IMR-90 (cell line): ENCODE measurements at regions not wholly inside any gene's neighbourhood (a gene's known extent, or its start where the extent isn't known, plus 50 kb on each side); places are given as distances from the start of the nearest gene placed in this dataset.

Experiments
- ATAC-seq: fragments of 200-7000 bp; cut with Tn5 transposase; 2 replicates; pipeline ENCODE4 v1.9.1; 2020; ENCODE audit warnings: low read depth, mild to moderate bottlenecking, moderate library complexity
- BruUV-seq: library from RNA; stranded (reverse); fragments of 400-500 nt; replicated peaks from 2 replicates; lab custom pipeline; 2021; lab: Mats Ljungman, UMichigan
- CTCF ChIA-PET: fragments of 300-600 bp; formaldehyde crosslinking; extraction: SDS; loops from one replicate; lab custom pipeline; 2021; ENCODE audit warnings: antibody characterized with exemption; lab: Yijun Ruan, JAX
- POLR2A ChIA-PET: fragments of 300-600 bp; sonication (Branson Sonifier 250); formaldehyde crosslinking; loops from one replicate; lab custom pipeline; 2022; ENCODE audit warnings: antibody characterized with exemption; ENCODE audit not compliant: unreplicated experiment; lab: Charles Lee
- DNase-seq: peaks from one replicate; pipeline ENCODE4 v3.0.0; 2013
- H2AFZ ChIP-seq: replicated peaks from 2 replicates; pipeline ENCODE3; 2013; ENCODE audit warnings: low read length, mild to moderate bottlenecking; ENCODE audit not compliant: poor library complexity
- H2AK5ac ChIP-seq: 2 replicates; pipeline ENCODE4 v1.6.1; 2013; ENCODE audit warnings: low read depth, low read length, inconsistent platforms
- H2AK9ac ChIP-seq: replicated peaks from 2 replicates; pipeline ENCODE3; 2013; ENCODE audit warnings: mild to moderate bottlenecking, low read depth, low read length, moderate library complexity; ENCODE audit not compliant: poor library complexity
- H2BK120ac ChIP-seq: 2 replicates; pipeline ENCODE4 v1.6.1; 2013; ENCODE audit warnings: low read depth, low read length, inconsistent platforms
- H2BK15ac ChIP-seq: 3 replicates; pipeline ENCODE4 v1.6.1; 2013; ENCODE audit warnings: low read depth, low read length, inconsistent platforms
- H2BK20ac ChIP-seq: 2 replicates; pipeline ENCODE4 v1.6.1; 2013; ENCODE audit warnings: low read depth, mild to moderate bottlenecking, inconsistent platforms, low read length, moderate library complexity
- H2BK5ac ChIP-seq: 2 replicates; pipeline ENCODE4 v1.6.1; 2013; ENCODE audit warnings: mild to moderate bottlenecking, low read depth, low read length, inconsistent platforms; ENCODE audit not compliant: poor library complexity, severe bottlenecking
- H3K14ac ChIP-seq: replicated peaks from 2 replicates; pipeline ENCODE4 v1.6.1; 2013; ENCODE audit warnings: low read depth, low read length, inconsistent platforms
- H3K18ac ChIP-seq: 2 replicates; pipeline ENCODE4 v1.6.1; 2013; ENCODE audit warnings: low read depth, low read length, control low read depth
- H3K23ac ChIP-seq: 2 replicates; pipeline ENCODE4 v1.6.1; 2013; ENCODE audit warnings: low read depth, low read length, inconsistent platforms
- H3K27ac ChIP-seq: 2 replicates; pipeline ENCODE4 v1.5.1; 2013; ENCODE audit warnings: mild to moderate bottlenecking, control low read depth, low read length; ENCODE audit not compliant: insufficient read depth
- H3K27me3 ChIP-seq: 2 replicates; pipeline ENCODE4 v1.6.1; 2013; ENCODE audit warnings: low read length; ENCODE audit not compliant: control insufficient read depth, insufficient read depth
- H3K36me3 ChIP-seq: 2 replicates; pipeline ENCODE4 v1.6.1; 2013; ENCODE audit warnings: low read length, mixed read lengths; ENCODE audit not compliant: control insufficient read depth, insufficient read depth
- H3K4ac ChIP-seq: 2 replicates; pipeline ENCODE4 v1.6.1; 2013; ENCODE audit warnings: low read depth, low read length, inconsistent platforms
- H3K4me1 ChIP-seq: 2 replicates; pipeline ENCODE4 v1.6.1; 2013; ENCODE audit warnings: low read length, mixed read lengths; ENCODE audit not compliant: control insufficient read depth, insufficient read depth
- H3K4me2 ChIP-seq: 2 replicates; pipeline ENCODE4 v1.6.1; 2013; ENCODE audit warnings: low read depth, mild to moderate bottlenecking, control low read depth, low read length, moderate library complexity
- H3K4me3 ChIP-seq: 2 replicates; pipeline ENCODE4 v1.5.1; 2013; ENCODE audit warnings: low read depth, mild to moderate bottlenecking, control low read depth, low read length, moderate library complexity; ENCODE audit not compliant: insufficient read depth
- H3K56ac ChIP-seq: 2 replicates; pipeline ENCODE4 v1.6.1; 2013; ENCODE audit warnings: low read length, inconsistent platforms; ENCODE audit not compliant: insufficient read depth; ENCODE audit errors: extremely low read depth
- H3K79me1 ChIP-seq, 2 experiments: 2 replicates each; pipeline ENCODE4 v1.6.1; 2013; ENCODE audit warnings: low read length in 2 of 2, inconsistent platforms in 1 of 2, low read depth in 1 of 2
- H3K9ac ChIP-seq: 2 replicates; pipeline ENCODE4 v1.6.1; 2013; ENCODE audit warnings: low read depth, low read length, control low read depth
- H3K9me1 ChIP-seq: 2 replicates; pipeline ENCODE4 v1.6.1; 2013; ENCODE audit warnings: low read length, inconsistent platforms; ENCODE audit not compliant: insufficient read depth
- H3K9me3 ChIP-seq: 2 replicates; pipeline ENCODE4 v1.6.1; 2013; ENCODE audit warnings: low read length; ENCODE audit not compliant: control insufficient read depth, insufficient read depth
- H4K20me1 ChIP-seq: 2 replicates; pipeline ENCODE4 v1.6.1; 2013; ENCODE audit warnings: low read length, inconsistent platforms; ENCODE audit not compliant: insufficient read depth
- H4K5ac ChIP-seq: 2 replicates; pipeline ENCODE4 v1.6.1; 2013; ENCODE audit warnings: mild to moderate bottlenecking, low read depth, low read length, control low read depth
- H4K8ac ChIP-seq, 2 experiments: 2 replicates each; pipeline ENCODE4 v1.6.1; 2013; ENCODE audit warnings: low read depth in 2 of 2, low read length in 2 of 2, control low read depth in 1 of 2, inconsistent platforms in 1 of 2
- H4K91ac ChIP-seq: 2 replicates; pipeline ENCODE4 v1.6.1; 2013; ENCODE audit warnings: low read depth, low read length, inconsistent platforms; ENCODE audit not compliant: insufficient read depth
- BHLHE40 ChIP-seq: fragments of 150-350 bp; IDR thresholded peaks from 2 replicates; pipeline ENCODE4 v1.6.1; 2016; ENCODE audit warnings: mild to moderate bottlenecking, low read depth, low read length
- CEBPB ChIP-seq: IDR thresholded peaks from 2 replicates; pipeline ENCODE4 v1.6.1; 2012; ENCODE audit warnings: low read depth, low read length, improper control_type of control experiment
- CHD1 ChIP-seq: IDR thresholded peaks from 2 replicates; pipeline ENCODE4 v1.6.1; 2012; ENCODE audit warnings: low read depth, low read length, improper control_type of control experiment
- FOS ChIP-seq: fragments of 150-350 bp; IDR thresholded peaks from 2 replicates; pipeline ENCODE4 v1.6.1; 2016; ENCODE audit warnings: low read depth, low read length
- MAFK ChIP-seq: IDR thresholded peaks from 2 replicates; pipeline ENCODE4 v1.6.1; 2012; ENCODE audit warnings: low read depth, low read length, improper control_type of control experiment
- MAZ ChIP-seq: IDR thresholded peaks from 2 replicates; pipeline ENCODE4 v1.6.1; 2012; ENCODE audit warnings: low read depth, mild to moderate bottlenecking, low read length, improper control_type of control experiment, moderate library complexity, borderline replicate concordance
- MXI1 ChIP-seq: IDR thresholded peaks from 2 replicates; pipeline ENCODE4 v1.6.1; 2012; ENCODE audit warnings: low read depth, mild to moderate bottlenecking, low read length, moderate library complexity, borderline replicate concordance
- NFE2L2 ChIP-seq: fragments of 150-350 bp; IDR thresholded peaks from 2 replicates; pipeline ENCODE4 v1.6.1; 2016; ENCODE audit warnings: low read depth, mild to moderate bottlenecking, low read length
- POLR2A ChIP-seq: IDR thresholded peaks from 2 replicates; pipeline ENCODE4 v1.6.1; 2012; ENCODE audit warnings: mild to moderate bottlenecking, low read depth, low read length
- RAD21 ChIP-seq: IDR thresholded peaks from 2 replicates; pipeline ENCODE4 v1.6.1; 2012; ENCODE audit warnings: low read length, improper control_type of control experiment
- RCOR1 ChIP-seq: IDR thresholded peaks from 2 replicates; pipeline ENCODE4 v1.6.1; 2012; ENCODE audit warnings: mild to moderate bottlenecking, low read length, improper control_type of control experiment; ENCODE audit not compliant: insufficient replicate concordance
- RFX5 ChIP-seq: IDR thresholded peaks from 2 replicates; pipeline ENCODE4 v1.8.0; 2012; ENCODE audit warnings: low read depth, mild to moderate bottlenecking, low read length, moderate library complexity
- SMC3 ChIP-seq: fragments of 150-350 bp; IDR thresholded peaks from 2 replicates; pipeline ENCODE4 v1.6.1; 2016; ENCODE audit warnings: low read depth, mild to moderate bottlenecking, antibody characterized with exemption, low read length, moderate library complexity
- WGBS, 2 experiments: methylation state at CpG; one replicate each; pipeline versions ENCODE4 v1.1.5 to v1.1.7; 2013; ENCODE audit warnings: missing lambda C conversion rate in 2 of 2; ENCODE audit not compliant: insufficient read length in 1 of 2; ENCODE audit errors: extremely low coverage in 2 of 2; 5-methylcytosine and 5-hydroxymethylcytosine counted together
- dilution Hi-C: fragments of 300-500 bp; cut with HindIII; formaldehyde crosslinking; loops from one replicate; pipeline ENCODE4 v1.14.3; 2018; ENCODE audit warnings: low sequenced_read_pairs; ENCODE audit not compliant: unreplicated experiment
- in situ Hi-C: fragments of 300-500 bp; cut with MboI; formaldehyde crosslinking; loops from 3 replicates; pipeline ENCODE4 v1.14.3; 2019; ENCODE audit warnings: low sequenced_read_pairs, inconsistent platforms, mixed read lengths
- intact Hi-C: fragments of 100-400 bp; cut with micrococcal nuclease; formaldehyde crosslinking; loops from 2 replicates; pipeline ENCODE4 v1.10.0; 2022
- TF ChIP-seq, protein P1 (sequence below): conservative IDR thresholded peaks from 2 replicates; pipeline ENCODE4 v1.5.1; 2012; ENCODE audit warnings: mild to moderate bottlenecking, low read depth, low read length, improper control_type of control experiment
- TF ChIP-seq, protein P2 (sequence below): fragments of 150-350 bp; IDR thresholded peaks from 2 replicates; pipeline ENCODE4 v1.6.1; 2016; ENCODE audit warnings: low read depth, mild to moderate bottlenecking, low read length, moderate library complexity, borderline replicate concordance

DNA sequence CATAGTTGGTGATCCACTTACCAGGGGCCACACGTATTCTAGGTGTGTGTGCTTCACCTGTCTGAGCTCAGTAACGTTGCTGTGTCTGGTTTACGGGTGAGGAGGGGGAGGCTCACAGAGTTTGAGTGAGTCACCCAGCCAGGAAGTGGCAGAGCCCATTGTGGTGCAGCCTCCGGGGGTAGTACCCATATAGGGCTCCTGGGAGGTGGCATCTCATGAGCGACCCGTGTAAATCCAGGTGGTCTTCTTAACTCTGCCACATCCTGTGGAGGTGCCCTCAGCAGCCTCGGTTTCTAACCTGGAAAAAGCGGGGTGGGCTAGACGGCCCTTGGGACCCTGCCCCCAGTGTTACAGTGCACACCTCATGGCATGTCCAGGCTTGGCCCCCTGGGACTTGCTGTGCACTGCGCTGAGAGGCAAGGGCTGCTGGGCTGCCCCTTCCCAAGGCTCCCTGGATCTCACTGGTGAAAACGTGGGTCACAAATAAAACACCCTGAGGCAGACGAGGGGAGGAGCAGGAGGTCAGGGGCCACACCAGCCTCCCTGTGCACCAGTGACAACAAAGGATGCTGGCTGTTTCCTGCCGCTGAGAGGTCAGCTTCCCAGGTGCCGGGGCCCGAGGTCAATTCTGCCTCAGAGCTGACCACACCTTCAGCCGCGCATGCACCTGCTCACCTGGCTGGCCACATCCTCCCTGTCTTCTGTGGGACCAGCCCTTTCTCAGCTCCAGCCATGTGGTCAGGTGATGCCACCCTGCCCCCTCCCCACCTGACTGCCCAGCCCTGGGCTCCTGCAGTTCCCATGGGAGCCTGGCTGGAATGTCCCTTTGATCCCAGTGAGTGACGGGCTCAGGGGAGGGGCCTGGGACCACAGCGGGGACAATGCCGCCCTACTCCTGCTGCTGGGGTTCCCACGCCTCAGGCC is 305.1 kb downstream of the CTTN start:
- no peak overlapping the region for H3K18ac ChIP-seq
- H3K14ac ChIP-seq = no peak overlapping the region
- H4K8ac ChIP-seq = no peak overlapping the region
- no peak overlapping the region for H3K23ac ChIP-seq
- no peak overlapping the region for H2AK5ac ChIP-seq
- ATAC-seq = no peak
- H3K4me3 ChIP-seq = no peak overlapping the region
- H3K79me1 ChIP-seq = no peaks in the 10 kb centered on the region
- no peak overlapping the region for H3K4me2 ChIP-seq
- H2BK15ac ChIP-seq = no peak overlapping the region
- H3K4me1 ChIP-seq = peaks cover 2% of the 10 kb centered on the region; the same call in 1 of the 2 replicates
- no peak overlapping the region for H3K27ac ChIP-seq
- H4K5ac ChIP-seq = no peak overlapping the region
- no peaks in the 10 kb centered on the region for H3K36me3 ChIP-seq
- H3K27me3 ChIP-seq = no peaks in the 10 kb centered on the region
- in situ Hi-C loops = no loop called here
- H4K20me1 ChIP-seq = peaks cover 7% of the 10 kb centered on the region
- no peak overlapping the region for H2AK9ac ChIP-seq
- dilution Hi-C loops = no loop called here
- no peak overlapping the region for H4K91ac ChIP-seq
- H2BK20ac ChIP-seq = no peak overlapping the region
- H2BK120ac ChIP-seq = no peak overlapping the region
- DNase-seq = no peak
- no peak overlapping the region for H3K56ac ChIP-seq
- intact Hi-C loops = no loop called here
- no peaks in the 10 kb centered on the region; the same call in 1 of the 2 replicates for H3K9me3 ChIP-seq
- CTCF ChIA-PET = no interaction called here
- no peak overlapping the region for H3K4ac ChIP-seq
- no peaks in the 10 kb centered on the region for H3K9me1 ChIP-seq
- no peak overlapping the region for H2BK5ac ChIP-seq
- POLR2A ChIA-PET = no interaction called here
- WGBS, 2 experiments = 61% methylated on average over 9 of the region's 21 CpGs; no CpG with 5 or more reads in 1 of the 2 experiments
- no peak overlapping the region for H3K9ac ChIP-seq
- H2AFZ ChIP-seq = no peak overlapping the region
- no TSS peak for BruUV-seq
- no peak for TF ChIP-seq POLR2A
- TF ChIP-seq, protein P1, sequence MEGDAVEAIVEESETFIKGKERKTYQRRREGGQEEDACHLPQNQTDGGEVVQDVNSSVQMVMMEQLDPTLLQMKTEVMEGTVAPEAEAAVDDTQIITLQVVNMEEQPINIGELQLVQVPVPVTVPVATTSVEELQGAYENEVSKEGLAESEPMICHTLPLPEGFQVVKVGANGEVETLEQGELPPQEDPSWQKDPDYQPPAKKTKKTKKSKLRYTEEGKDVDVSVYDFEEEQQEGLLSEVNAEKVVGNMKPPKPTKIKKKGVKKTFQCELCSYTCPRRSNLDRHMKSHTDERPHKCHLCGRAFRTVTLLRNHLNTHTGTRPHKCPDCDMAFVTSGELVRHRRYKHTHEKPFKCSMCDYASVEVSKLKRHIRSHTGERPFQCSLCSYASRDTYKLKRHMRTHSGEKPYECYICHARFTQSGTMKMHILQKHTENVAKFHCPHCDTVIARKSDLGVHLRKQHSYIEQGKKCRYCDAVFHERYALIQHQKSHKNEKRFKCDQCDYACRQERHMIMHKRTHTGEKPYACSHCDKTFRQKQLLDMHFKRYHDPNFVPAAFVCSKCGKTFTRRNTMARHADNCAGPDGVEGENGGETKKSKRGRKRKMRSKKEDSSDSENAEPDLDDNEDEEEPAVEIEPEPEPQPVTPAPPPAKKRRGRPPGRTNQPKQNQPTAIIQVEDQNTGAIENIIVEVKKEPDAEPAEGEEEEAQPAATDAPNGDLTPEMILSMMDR = no peak
- no peak for TF ChIP-seq CEBPB
- no peak for TF ChIP-seq NFE2L2
- TF ChIP-seq FOS = no peak
- no peak for TF ChIP-seq SMC3
- TF ChIP-seq RFX5 = no peak
- TF ChIP-seq RAD21 = no peak
- no peak for TF ChIP-seq MAZ
- TF ChIP-seq RCOR1 = no peak
- no peak for TF ChIP-seq CHD1
- no peak for TF ChIP-seq BHLHE40
- TF ChIP-seq, protein P2, sequence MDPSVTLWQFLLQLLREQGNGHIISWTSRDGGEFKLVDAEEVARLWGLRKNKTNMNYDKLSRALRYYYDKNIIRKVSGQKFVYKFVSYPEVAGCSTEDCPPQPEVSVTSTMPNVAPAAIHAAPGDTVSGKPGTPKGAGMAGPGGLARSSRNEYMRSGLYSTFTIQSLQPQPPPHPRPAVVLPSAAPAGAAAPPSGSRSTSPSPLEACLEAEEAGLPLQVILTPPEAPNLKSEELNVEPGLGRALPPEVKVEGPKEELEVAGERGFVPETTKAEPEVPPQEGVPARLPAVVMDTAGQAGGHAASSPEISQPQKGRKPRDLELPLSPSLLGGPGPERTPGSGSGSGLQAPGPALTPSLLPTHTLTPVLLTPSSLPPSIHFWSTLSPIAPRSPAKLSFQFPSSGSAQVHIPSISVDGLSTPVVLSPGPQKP = no peak
- TF ChIP-seq MXI1 = no peak
- no peak for TF ChIP-seq MAFK
